ENCODE measurements at regions not wholly inside any gene's neighbourhood (a gene's known extent, or its start where the extent isn't known, plus 50 kb on each side); places are given as distances from the start of the nearest gene placed in this dataset.

- TF ChIP-seq STAT3 (IDR thresholded peaks at IDR 0.05; ENCODE audit: low read depth, low read length) (no peak), CEBPZ (IDR thresholded peaks at IDR 0.05; ENCODE audit: low read depth, low read length) (no peak), POLR2AphosphoS2 (IDR thresholded peaks at IDR 0.05; ENCODE audit: low read depth, low read length) (no peak), ZBTB40 (IDR thresholded peaks at IDR 0.05; ENCODE audit: borderline replicate concordance) (no peak)
Measured at GRCh38 chr16:82456683-82457082, 170.1 kb upstream of the CDH13 start (continued).

GRCh38 chr16:82454566-82454965 lies 172.2 kb upstream of the CDH13 start:
- no peak for FAIRE-seq
- Histone ChIP-seq H3K9ac (ENCODE audit: control insufficient read depth, insufficient read depth, low read length) (no peak overlapping the region), H4K20me1 (ENCODE audit: control insufficient read depth, insufficient read depth) (no peaks in the 10 kb centered on the region), H2AFZ (ENCODE audit: control insufficient read depth, low read depth, low read length) (no peak overlapping the region), H3K79me2 (ENCODE audit: control insufficient read depth, insufficient read depth, low read length) (no peaks in the 10 kb centered on the region), H3K4me2 (ENCODE audit: control insufficient read depth, insufficient read depth) (no peak overlapping the region), H3K27me3 (replicated peaks in 1 of 2; ENCODE audit: control insufficient read depth in 2 of 2, insufficient read depth in 2 of 2, low read length in 1 of 2) (no peaks in the 10 kb centered on the region; a peak in 1 of 4 replicates), H3K4me1 (ENCODE audit: control insufficient read depth, insufficient read depth, low read length) (no peaks in the 10 kb centered on the region), H3K36me3 (ENCODE audit: control insufficient read depth in 2 of 2, insufficient read depth in 2 of 2, low read length in 1 of 2) (no peaks in the 10 kb centered on the region), H3K4me3 (no peak overlapping the region), H3K9me3 (replicated peaks; ENCODE audit: control insufficient read depth, insufficient read depth, low read length) (no peaks in the 10 kb centered on the region), H3K27ac (ENCODE audit: control insufficient read depth, insufficient read depth) (no peak overlapping the region)
- intact Hi-C loops (cut with micrococcal nuclease; ENCODE audit: unreplicated experiment) (loop anchor here (10.0 kb wide), 1 partner anchor 760 kb away; no protein-coding TSS in a partner anchor), in situ Hi-C loops (cut with MboI) (no loop called here)
- BruUV-seq (replicated peaks), result no TSS peak
- DNase-seq (ENCODE audit: low read depth, low spot score), result no peak
- WGBS (ENCODE audit: insufficient coverage, insufficient replicate concordance, low lambda C conversion rate, missing lambda C conversion rate), result 45% methylated on average over 6 of the region's 6 CpGs
- ChIA-PET SMC1A (ENCODE audit: uncharacterized antibody, unreplicated experiment) (no interaction called here), POLR2A (no interaction called here), CTCF (no interaction called here), RAD21 (ENCODE audit: unreplicated experiment) (no interaction called here)
- ATAC-seq, result no peak
- TF ChIP-seq PAX8 (IDR thresholded peaks at IDR 0.05) (no peak), IRF4 (IDR thresholded peaks at IDR 0.05; ENCODE audit: low read depth, low read length) (no peak), ZZZ3 (IDR thresholded peaks at IDR 0.05; ENCODE audit: control insufficient read depth, insufficient read length, low read depth) (no peak), SMAD5 (IDR thresholded peaks at IDR 0.05; ENCODE audit: low read depth) (no peak), NFYB (IDR thresholded peaks at IDR 0.05; ENCODE audit: insufficient read depth, low read depth, low read length) (no peak), STAT3 (IDR thresholded peaks at IDR 0.05; ENCODE audit: low read depth, low read length) (no peak), SIN3A (IDR thresholded peaks at IDR 0.05; ENCODE audit: low read depth, low read length) (no peak), ZNF24 (IDR thresholded peaks at IDR 0.05) (no peak), ZNF592 (IDR thresholded peaks at IDR 0.05) (no peak)

Data from GM12878 (cell line).